ENCODE measurements at regions not wholly inside any gene's neighbourhood (a gene's known extent, or its start where the extent isn't known, plus 50 kb on each side); places are given as distances from the start of the nearest gene placed in this dataset.

DNA sequence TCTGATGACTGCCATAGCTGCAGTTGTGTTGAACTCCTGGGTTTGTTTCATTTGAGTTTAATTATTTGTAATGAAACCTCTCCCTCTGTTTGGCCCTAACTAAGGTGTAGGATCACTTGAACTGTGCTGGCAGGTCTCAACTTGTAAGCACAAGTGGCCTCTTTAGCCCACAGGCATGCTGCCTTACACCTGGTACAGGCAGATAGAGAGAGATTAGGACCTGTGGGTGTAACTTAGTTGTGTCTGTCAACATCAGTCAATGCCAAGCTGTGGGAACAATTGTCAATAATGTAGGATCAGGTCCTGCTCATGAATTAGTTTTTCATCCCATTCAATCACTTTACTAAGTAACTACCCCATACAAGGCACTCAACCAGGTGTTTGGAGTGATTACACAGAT is 263.0 kb upstream of the G2E3 start:
- TF ChIP-seq, protein P1, sequence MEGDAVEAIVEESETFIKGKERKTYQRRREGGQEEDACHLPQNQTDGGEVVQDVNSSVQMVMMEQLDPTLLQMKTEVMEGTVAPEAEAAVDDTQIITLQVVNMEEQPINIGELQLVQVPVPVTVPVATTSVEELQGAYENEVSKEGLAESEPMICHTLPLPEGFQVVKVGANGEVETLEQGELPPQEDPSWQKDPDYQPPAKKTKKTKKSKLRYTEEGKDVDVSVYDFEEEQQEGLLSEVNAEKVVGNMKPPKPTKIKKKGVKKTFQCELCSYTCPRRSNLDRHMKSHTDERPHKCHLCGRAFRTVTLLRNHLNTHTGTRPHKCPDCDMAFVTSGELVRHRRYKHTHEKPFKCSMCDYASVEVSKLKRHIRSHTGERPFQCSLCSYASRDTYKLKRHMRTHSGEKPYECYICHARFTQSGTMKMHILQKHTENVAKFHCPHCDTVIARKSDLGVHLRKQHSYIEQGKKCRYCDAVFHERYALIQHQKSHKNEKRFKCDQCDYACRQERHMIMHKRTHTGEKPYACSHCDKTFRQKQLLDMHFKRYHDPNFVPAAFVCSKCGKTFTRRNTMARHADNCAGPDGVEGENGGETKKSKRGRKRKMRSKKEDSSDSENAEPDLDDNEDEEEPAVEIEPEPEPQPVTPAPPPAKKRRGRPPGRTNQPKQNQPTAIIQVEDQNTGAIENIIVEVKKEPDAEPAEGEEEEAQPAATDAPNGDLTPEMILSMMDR (IDR thresholded peaks at IDR 0.05; ENCODE audit: insufficient read depth, low read length), result no peak
- no peak for TF ChIP-seq POLR2AphosphoS5 (IDR thresholded peaks at IDR 0.05; ENCODE audit: low read depth)
- no peak for TF ChIP-seq GABPA (IDR thresholded peaks at IDR 0.05; ENCODE audit: low read depth)
- TF ChIP-seq, protein P2, sequence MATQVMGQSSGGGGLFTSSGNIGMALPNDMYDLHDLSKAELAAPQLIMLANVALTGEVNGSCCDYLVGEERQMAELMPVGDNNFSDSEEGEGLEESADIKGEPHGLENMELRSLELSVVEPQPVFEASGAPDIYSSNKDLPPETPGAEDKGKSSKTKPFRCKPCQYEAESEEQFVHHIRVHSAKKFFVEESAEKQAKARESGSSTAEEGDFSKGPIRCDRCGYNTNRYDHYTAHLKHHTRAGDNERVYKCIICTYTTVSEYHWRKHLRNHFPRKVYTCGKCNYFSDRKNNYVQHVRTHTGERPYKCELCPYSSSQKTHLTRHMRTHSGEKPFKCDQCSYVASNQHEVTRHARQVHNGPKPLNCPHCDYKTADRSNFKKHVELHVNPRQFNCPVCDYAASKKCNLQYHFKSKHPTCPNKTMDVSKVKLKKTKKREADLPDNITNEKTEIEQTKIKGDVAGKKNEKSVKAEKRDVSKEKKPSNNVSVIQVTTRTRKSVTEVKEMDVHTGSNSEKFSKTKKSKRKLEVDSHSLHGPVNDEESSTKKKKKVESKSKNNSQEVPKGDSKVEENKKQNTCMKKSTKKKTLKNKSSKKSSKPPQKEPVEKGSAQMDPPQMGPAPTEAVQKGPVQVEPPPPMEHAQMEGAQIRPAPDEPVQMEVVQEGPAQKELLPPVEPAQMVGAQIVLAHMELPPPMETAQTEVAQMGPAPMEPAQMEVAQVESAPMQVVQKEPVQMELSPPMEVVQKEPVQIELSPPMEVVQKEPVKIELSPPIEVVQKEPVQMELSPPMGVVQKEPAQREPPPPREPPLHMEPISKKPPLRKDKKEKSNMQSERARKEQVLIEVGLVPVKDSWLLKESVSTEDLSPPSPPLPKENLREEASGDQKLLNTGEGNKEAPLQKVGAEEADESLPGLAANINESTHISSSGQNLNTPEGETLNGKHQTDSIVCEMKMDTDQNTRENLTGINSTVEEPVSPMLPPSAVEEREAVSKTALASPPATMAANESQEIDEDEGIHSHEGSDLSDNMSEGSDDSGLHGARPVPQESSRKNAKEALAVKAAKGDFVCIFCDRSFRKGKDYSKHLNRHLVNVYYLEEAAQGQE (IDR thresholded peaks at IDR 0.05; ENCODE audit: insufficient replicate concordance, low read depth), result no peak
- no peak for TF ChIP-seq SPI1 (IDR thresholded peaks at IDR 0.05; ENCODE audit: borderline replicate concordance, low read depth)

All from HL-60 (cell line).